Sigmoid colon (tissue), 4 donors: ENCODE measurements at regions not wholly inside any gene's neighbourhood (a gene's known extent, or its start where the extent isn't known, plus 50 kb on each side); places are given as distances from the start of the nearest gene placed in this dataset.

Experiments used
- EP300 ChIP-seq, 4 donors: sonication (generic); formaldehyde crosslinking; IDR thresholded peaks; one replicate each; pipeline ENCODE4 v1.6.1; 2017; ENCODE audit warnings: antibody characterized with exemption in 4 of 4
- POLR2A ChIP-seq, 2 donors: fragments of 450-650 bp; IDR thresholded peaks; one replicate each; pipeline ENCODE4 v1.6.1; 2016; ENCODE audit warnings: antibody characterized with exemption in 2 of 2, mild to moderate bottlenecking in 2 of 2, moderate library complexity in 2 of 2
- POLR2AphosphoS5 ChIP-seq, 4 donors: sonication (generic); formaldehyde crosslinking; IDR thresholded peaks; one replicate each; pipeline ENCODE4 v1.6.1; 2017; ENCODE audit warnings: antibody characterized with exemption in 4 of 4
- TF ChIP-seq, protein P1 (sequence below), 4 experiments: fragments of 450-650 bp in 3 of 4; fragments of 200-600 bp in 1 of 4; IDR thresholded peaks; one replicate each; pipeline ENCODE4 v1.5.1; 2016 to 2019; ENCODE audit warnings: antibody characterized with exemption in 4 of 4, mild to moderate bottlenecking in 3 of 4, moderate library complexity in 2 of 4

GRCh38 chr2:42921147-42921520, 128.8 kb upstream of the HAAO start:
- TF ChIP-seq POLR2AphosphoS5 (IDR thresholded peaks at IDR 0.05): no peak
- TF ChIP-seq, protein P1, sequence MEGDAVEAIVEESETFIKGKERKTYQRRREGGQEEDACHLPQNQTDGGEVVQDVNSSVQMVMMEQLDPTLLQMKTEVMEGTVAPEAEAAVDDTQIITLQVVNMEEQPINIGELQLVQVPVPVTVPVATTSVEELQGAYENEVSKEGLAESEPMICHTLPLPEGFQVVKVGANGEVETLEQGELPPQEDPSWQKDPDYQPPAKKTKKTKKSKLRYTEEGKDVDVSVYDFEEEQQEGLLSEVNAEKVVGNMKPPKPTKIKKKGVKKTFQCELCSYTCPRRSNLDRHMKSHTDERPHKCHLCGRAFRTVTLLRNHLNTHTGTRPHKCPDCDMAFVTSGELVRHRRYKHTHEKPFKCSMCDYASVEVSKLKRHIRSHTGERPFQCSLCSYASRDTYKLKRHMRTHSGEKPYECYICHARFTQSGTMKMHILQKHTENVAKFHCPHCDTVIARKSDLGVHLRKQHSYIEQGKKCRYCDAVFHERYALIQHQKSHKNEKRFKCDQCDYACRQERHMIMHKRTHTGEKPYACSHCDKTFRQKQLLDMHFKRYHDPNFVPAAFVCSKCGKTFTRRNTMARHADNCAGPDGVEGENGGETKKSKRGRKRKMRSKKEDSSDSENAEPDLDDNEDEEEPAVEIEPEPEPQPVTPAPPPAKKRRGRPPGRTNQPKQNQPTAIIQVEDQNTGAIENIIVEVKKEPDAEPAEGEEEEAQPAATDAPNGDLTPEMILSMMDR (IDR thresholded peaks at IDR 0.05): no peak
- no peak for TF ChIP-seq EP300 (IDR thresholded peaks at IDR 0.05)
- TF ChIP-seq POLR2A (IDR thresholded peaks at IDR 0.05): no peak
